Brain microvascular endothelial cell (primary cell): ENCODE measurements at regions not wholly inside any gene's neighbourhood (a gene's known extent, or its start where the extent isn't known, plus 50 kb on each side); places are given as distances from the start of the nearest gene placed in this dataset.

Experiments used
- DNase-seq: peaks from one replicate; pipeline ENCODE4 v3.0.0-alpha.2; 2020
- H3K27ac ChIP-seq: fragments of 250-450 bp; sonication (Bioruptor Pico); 2 replicates; pipeline ENCODE4 v1.5.1; 2020; ENCODE audit warnings: mild to moderate bottlenecking, moderate library complexity
- H3K27me3 ChIP-seq: fragments of 250-450 bp; sonication (Bioruptor Pico); replicated peaks from 2 replicates; pipeline ENCODE4 v1.5.1; 2020; ENCODE audit warnings: mild to moderate bottlenecking
- H3K36me3 ChIP-seq: fragments of 250-450 bp; sonication (Bioruptor Pico); replicated peaks from 2 replicates; pipeline ENCODE4 v1.5.1; 2020; ENCODE audit warnings: mild to moderate bottlenecking
- H3K4me3 ChIP-seq: 2 replicates; pipeline ENCODE4 v1.5.1; 2011; ENCODE audit warnings: low read depth, mild to moderate bottlenecking, control low read depth, low read length, moderate library complexity
- in situ Hi-C: cut with HindIII; loops from 2 replicates; pipeline ENCODE4 v1.10.0; 2017; ENCODE audit warnings: low sequenced_read_pairs, low pct_ligation_motif_present
- TF ChIP-seq, protein P1 (sequence below): IDR thresholded peaks from 2 replicates; pipeline ENCODE4 v1.5.1; 2011; ENCODE audit warnings: low read depth, mild to moderate bottlenecking, moderate library complexity, low read length, control low read depth, inconsistent platforms; ENCODE audit errors: missing control alignments

DNA sequence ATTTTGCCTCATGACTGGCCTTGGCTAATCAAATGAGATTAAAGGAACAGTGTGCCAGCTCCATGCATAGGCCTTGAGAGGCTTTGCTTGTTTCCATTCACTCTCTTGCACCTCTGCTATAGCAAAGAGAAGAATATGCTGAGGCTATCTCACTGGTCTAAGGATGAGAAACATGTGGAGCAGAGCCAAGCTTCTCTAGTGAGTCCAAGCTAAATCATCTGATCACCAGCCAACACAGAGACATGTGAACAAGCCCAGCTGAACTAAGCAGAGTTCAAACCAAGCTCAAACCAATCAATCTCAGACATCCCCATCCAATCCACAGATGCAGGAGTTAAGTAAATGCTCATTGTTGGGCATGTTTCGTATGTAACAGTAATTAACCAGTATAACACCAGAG is 69.4 kb upstream of the API5 start:
- in situ Hi-C loops: no loop called here

DNA sequence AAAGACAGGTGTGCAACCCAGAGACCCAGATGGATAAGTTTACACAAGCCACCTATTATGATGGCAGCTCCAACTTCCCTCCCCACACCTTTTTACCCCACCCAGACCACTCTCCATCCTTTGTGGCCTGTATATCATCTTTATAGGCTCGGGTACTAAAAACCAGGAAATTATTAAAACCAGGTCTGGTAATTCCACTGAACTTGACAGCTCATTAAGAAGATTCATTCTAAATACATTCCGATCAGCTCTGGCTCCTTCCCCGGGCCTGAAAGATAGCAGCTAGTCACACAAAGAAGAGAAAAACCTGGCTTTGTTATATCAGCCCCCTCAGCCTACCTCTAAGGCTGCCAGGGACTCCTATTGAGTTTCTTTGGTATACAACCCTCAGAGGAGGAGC is 67.9 kb upstream of the API5 start:
- Histone ChIP-seq H3K27me3 (no peaks in the 10 kb centered on the region), H3K4me3 (no peak overlapping the region), H3K27ac (no peak overlapping the region), H3K36me3 (no peaks in the 10 kb centered on the region)
- in situ Hi-C loops: no loop called here
- no peak for DNase-seq
- TF ChIP-seq, protein P1, sequence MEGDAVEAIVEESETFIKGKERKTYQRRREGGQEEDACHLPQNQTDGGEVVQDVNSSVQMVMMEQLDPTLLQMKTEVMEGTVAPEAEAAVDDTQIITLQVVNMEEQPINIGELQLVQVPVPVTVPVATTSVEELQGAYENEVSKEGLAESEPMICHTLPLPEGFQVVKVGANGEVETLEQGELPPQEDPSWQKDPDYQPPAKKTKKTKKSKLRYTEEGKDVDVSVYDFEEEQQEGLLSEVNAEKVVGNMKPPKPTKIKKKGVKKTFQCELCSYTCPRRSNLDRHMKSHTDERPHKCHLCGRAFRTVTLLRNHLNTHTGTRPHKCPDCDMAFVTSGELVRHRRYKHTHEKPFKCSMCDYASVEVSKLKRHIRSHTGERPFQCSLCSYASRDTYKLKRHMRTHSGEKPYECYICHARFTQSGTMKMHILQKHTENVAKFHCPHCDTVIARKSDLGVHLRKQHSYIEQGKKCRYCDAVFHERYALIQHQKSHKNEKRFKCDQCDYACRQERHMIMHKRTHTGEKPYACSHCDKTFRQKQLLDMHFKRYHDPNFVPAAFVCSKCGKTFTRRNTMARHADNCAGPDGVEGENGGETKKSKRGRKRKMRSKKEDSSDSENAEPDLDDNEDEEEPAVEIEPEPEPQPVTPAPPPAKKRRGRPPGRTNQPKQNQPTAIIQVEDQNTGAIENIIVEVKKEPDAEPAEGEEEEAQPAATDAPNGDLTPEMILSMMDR: no peak

More for the DNA sequence above, 69.4 kb upstream of the API5 start:
- Histone ChIP-seq H3K36me3 (no peaks in the 10 kb centered on the region), H3K27ac (no peak overlapping the region), H3K27me3 (no peaks in the 10 kb centered on the region), H3K4me3 (no peak overlapping the region)
- DNase-seq: no peak
- TF ChIP-seq, protein P1: no peak

DNA sequence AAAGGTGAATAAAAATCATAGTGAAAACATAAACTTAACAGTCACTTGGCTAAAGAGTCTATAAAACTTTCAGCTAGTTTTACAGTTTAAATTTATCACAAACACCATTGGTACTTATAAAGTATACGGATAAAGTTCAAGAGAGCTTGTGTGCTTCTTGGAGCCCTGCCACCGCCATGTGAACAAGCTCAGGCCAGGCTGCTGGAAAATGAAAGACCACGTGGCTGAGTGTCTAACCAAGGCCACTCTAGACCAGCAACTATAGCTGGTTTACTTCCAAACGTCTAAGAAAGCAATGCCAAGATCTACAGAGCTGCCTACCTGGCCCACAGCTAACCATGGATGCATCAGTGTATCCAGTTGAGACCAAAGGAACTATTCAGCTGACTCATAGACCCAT is 66.3 kb upstream of the API5 start:
- H3K36me3 ChIP-seq: no peaks in the 10 kb centered on the region
- H3K4me3 ChIP-seq: no peak overlapping the region
- no peak overlapping the region for H3K27ac ChIP-seq
- no peaks in the 10 kb centered on the region for H3K27me3 ChIP-seq
- DNase-seq: no peak
- TF ChIP-seq, protein P1: no peak
- in situ Hi-C loops: no loop called here

DNA sequence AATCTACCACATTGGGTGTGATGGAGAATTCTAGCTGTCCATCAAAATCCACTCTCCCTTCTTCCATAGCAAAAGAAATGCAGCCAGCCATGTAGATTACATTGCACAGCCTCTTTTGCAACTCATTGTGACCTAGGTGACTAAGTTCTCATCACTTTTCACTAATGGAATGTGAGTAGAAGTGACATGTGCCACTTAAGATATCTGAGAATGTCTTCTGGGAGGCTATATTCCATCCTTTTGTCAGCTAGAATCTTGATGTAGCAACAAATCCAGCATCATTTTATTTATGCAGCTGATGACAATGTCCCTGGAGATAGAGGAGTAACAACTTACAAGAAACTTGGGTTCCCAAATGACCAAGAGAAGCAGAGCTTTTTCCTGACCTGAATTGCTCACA is 61.5 kb upstream of the API5 start:
- Histone ChIP-seq H3K27me3 (no peaks in the 10 kb centered on the region), H3K4me3 (no peak overlapping the region), H3K36me3 (no peaks in the 10 kb centered on the region), H3K27ac (no peak overlapping the region)
- in situ Hi-C loops: no loop called here
- TF ChIP-seq, protein P1: no peak
- no peak for DNase-seq

DNA sequence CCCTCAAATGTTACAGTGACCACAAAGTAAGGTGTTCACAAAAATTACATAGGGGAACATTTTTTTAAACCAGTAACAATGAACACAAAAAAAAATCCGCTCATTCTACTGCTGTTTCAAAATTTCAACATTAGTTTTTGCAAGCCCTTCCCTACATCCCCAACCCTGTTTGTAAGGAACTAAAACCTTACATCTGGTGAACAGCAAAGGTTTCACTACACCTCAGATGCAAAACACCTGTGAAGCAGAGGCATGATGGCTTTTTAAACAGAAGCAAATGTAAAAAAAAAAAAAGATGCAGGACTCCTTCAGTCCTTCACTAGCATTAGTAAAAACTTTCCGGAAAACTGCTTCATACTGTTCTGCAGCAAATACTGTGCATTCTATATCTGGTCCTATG is 50.0 kb upstream of the API5 start:
- Histone ChIP-seq H3K27me3 (no peaks in the 10 kb centered on the region), H3K27ac (no peak overlapping the region), H3K36me3 (no peaks in the 10 kb centered on the region), H3K4me3 (no peak overlapping the region)
- TF ChIP-seq, protein P1: no peak
- in situ Hi-C loops: no loop called here
- no peak for DNase-seq
